ENCODE measurements at regions not wholly inside any gene's neighbourhood (a gene's known extent, or its start where the extent isn't known, plus 50 kb on each side); places are given as distances from the start of the nearest gene placed in this dataset.

- TF ChIP-seq CTCF (IDR thresholded peaks at IDR 0.05; ENCODE audit: borderline replicate concordance, extremely low read depth, insufficient read depth): no peak
- FAIRE-seq: no peak
- intact Hi-C loops (cut with DNase I): no loop called here
Measured at GRCh38 chr14:53788566-53788965, 168.1 kb downstream of the BMP4 start.

GRCh38 chr14:53786045-53786444, 170.6 kb downstream of the BMP4 start:
- FAIRE-seq (no peak), DNase-seq (no peak)
- H3K4me1 ChIP-seq (ENCODE audit: control insufficient read depth in 2 of 3, insufficient read depth in 2 of 3, low read depth in 1 of 3, low read length in 3 of 3): peaks cover 0 to 9% (median 0%) of the 10 kb centered on the region in 3 donors
- intact Hi-C loops (cut with DNase I): no loop called here
- H3K4me3 ChIP-seq (ENCODE audit: low read length in 3 of 3): no peak overlapping the region
- H3K9me3 ChIP-seq (ENCODE audit: control insufficient read depth in 2 of 3, insufficient read depth in 1 of 3, low read length in 3 of 3): no peaks in the 10 kb centered on the region
- no peak overlapping the region for H3K9ac ChIP-seq (ENCODE audit: low read length in 3 of 3)
- H3K27ac ChIP-seq (ENCODE audit: low read depth in 2 of 2, low read length in 2 of 2): no peak overlapping the region
- no peaks in the 10 kb centered on the region for H3K27me3 ChIP-seq (ENCODE audit: control insufficient read depth, insufficient read depth, low read length)
- H3K36me3 ChIP-seq (ENCODE audit: control insufficient read depth in 2 of 3, insufficient read depth in 3 of 3, low read length in 3 of 3): no peaks in the 10 kb centered on the region
- TF ChIP-seq CTCF (IDR thresholded peaks at IDR 0.05; ENCODE audit: borderline replicate concordance, extremely low read depth, insufficient read depth): no peak

More at GRCh38 chr14:53788566-53788965, 168.1 kb downstream of the BMP4 start:
- Histone ChIP-seq H3K9me3 (ENCODE audit: control insufficient read depth in 2 of 3, insufficient read depth in 1 of 3, low read length in 3 of 3) (no peaks in the 10 kb centered on the region), H3K9ac (ENCODE audit: low read length in 3 of 3) (no peak overlapping the region), H3K27me3 (ENCODE audit: control insufficient read depth, insufficient read depth, low read length) (no peaks in the 10 kb centered on the region), H3K36me3 (ENCODE audit: control insufficient read depth in 2 of 3, insufficient read depth in 3 of 3, low read length in 3 of 3) (no peaks in the 10 kb centered on the region), H3K27ac (ENCODE audit: low read depth in 2 of 2, low read length in 2 of 2) (no peak overlapping the region), H3K4me3 (ENCODE audit: low read length in 3 of 3) (no peak overlapping the region), H3K4me1 (ENCODE audit: control insufficient read depth in 2 of 3, insufficient read depth in 2 of 3, low read depth in 1 of 3, low read length in 3 of 3) (peaks cover 0 to 11% (median 0%) of the 10 kb centered on the region in 3 donors)
- DNase-seq: no peak

GRCh38 chr14:53784688-53785087, 171.9 kb downstream of the BMP4 start:
- TF ChIP-seq CTCF (IDR thresholded peaks at IDR 0.05; ENCODE audit: borderline replicate concordance, extremely low read depth, insufficient read depth): no peak
- no peak overlapping the region for H3K9ac ChIP-seq (ENCODE audit: low read length in 3 of 3)
- no peaks in the 10 kb centered on the region for H3K9me3 ChIP-seq (ENCODE audit: control insufficient read depth in 2 of 3, insufficient read depth in 1 of 3, low read length in 3 of 3)
- no peak for DNase-seq
- no peak for FAIRE-seq
- no peaks in the 10 kb centered on the region for H3K36me3 ChIP-seq (ENCODE audit: control insufficient read depth in 2 of 3, insufficient read depth in 3 of 3, low read length in 3 of 3)
- no peaks in the 10 kb centered on the region for H3K4me1 ChIP-seq (ENCODE audit: control insufficient read depth in 2 of 3, insufficient read depth in 2 of 3, low read depth in 1 of 3, low read length in 3 of 3)
- intact Hi-C loops (cut with DNase I): no loop called here
- no peak overlapping the region for H3K27ac ChIP-seq (ENCODE audit: low read depth in 2 of 2, low read length in 2 of 2)
- H3K27me3 ChIP-seq (ENCODE audit: control insufficient read depth, insufficient read depth, low read length): no peaks in the 10 kb centered on the region
- no peak overlapping the region for H3K4me3 ChIP-seq (ENCODE audit: low read length in 3 of 3)

- TF ChIP-seq CTCF (IDR thresholded peaks at IDR 0.05; ENCODE audit: borderline replicate concordance, extremely low read depth, insufficient read depth): no peak
- Histone ChIP-seq H3K36me3 (ENCODE audit: control insufficient read depth in 2 of 3, insufficient read depth in 3 of 3, low read length in 3 of 3) (no peaks in the 10 kb centered on the region), H3K4me1 (ENCODE audit: control insufficient read depth in 2 of 3, insufficient read depth in 2 of 3, low read depth in 1 of 3, low read length in 3 of 3) (no peaks in the 10 kb centered on the region), H3K9ac (ENCODE audit: low read length in 3 of 3) (no peak overlapping the region), H3K27me3 (ENCODE audit: control insufficient read depth, insufficient read depth, low read length) (no peaks in the 10 kb centered on the region), H3K27ac (ENCODE audit: low read depth in 2 of 2, low read length in 2 of 2) (no peak overlapping the region), H3K4me3 (ENCODE audit: low read length in 3 of 3) (no peak overlapping the region), H3K9me3 (ENCODE audit: control insufficient read depth in 2 of 3, insufficient read depth in 1 of 3, low read length in 3 of 3) (no peaks in the 10 kb centered on the region)
- DNase-seq (no peak), FAIRE-seq (no peak)
- intact Hi-C loops (cut with DNase I): no loop called here
Measured at GRCh38 chr14:53783256-53783655, 173.4 kb downstream of the BMP4 start.
